Ishikawa (cell line): ENCODE measurements at regions not wholly inside any gene's neighbourhood (a gene's known extent, or its start where the extent isn't known, plus 50 kb on each side); places are given as distances from the start of the nearest gene placed in this dataset.

ENCODE experiments used
- CREB1 ChIP-seq: IDR thresholded peaks from 2 replicates; pipeline ENCODE4 v1.6.1; 2012; ENCODE audit warnings: low read depth
- FOXM1 ChIP-seq: IDR thresholded peaks from 2 replicates; pipeline ENCODE4 v1.6.1; 2012; ENCODE audit warnings: low read depth, borderline replicate concordance

- TF ChIP-seq FOXM1 (no peak), CREB1 (no peak)
These were observed 200.5 kb downstream of the KIF20B start for GRCh38 chr10:89901895-89902294.
